Endometrium (tissue), 2 donors: ENCODE measurements at regions not wholly inside any gene's neighbourhood (a gene's known extent, or its start where the extent isn't known, plus 50 kb on each side); places are given as distances from the start of the nearest gene placed in this dataset.
"Not testable (repeated sequence)": the region's sequence is repeated elsewhere in the genome, so short reads cannot be mapped to it uniquely, and the experiment has no call there.

Source experiments
- FAIRE-seq: peaks from 2 replicates; lab custom pipeline; 2012; peaks lifted over from hg19 to GRCh38; lab: Jason Lieb, UNC
- donor health status: control.
- donor health status: control.

DNA sequence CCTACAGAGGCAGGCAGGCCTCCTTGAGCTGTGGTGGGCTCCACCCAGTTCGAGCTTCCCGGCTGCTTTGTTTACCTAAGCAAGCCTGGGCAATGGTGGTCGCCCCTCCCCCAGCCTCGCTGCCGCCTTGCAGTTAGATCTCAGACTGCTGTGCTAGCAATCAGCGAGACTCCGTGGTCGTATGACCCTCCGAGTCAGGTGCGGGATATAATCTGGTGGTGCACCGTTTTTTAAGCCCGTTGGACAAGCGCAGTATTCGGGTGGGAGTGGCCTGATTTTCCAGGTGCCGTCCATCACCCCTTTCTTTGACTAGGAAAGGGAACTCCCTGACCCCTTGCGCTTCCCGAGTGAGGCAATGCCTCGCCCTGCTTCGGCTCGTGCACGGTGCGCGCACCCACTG lies 407.6 kb downstream of the NTRK2 start:
- FAIRE-seq = not testable (repeated sequence)
